Daoy (cell line): ENCODE measurements at regions not wholly inside any gene's neighbourhood (a gene's known extent, or its start where the extent isn't known, plus 50 kb on each side); places are given as distances from the start of the nearest gene placed in this dataset.
"Not testable (repeated sequence)": the region's sequence is repeated elsewhere in the genome, so short reads cannot be mapped to it uniquely, and the experiment has no call there.

ENCODE experiments used
- DNase-seq: peaks from one replicate; pipeline ENCODE4 v3.0.0-alpha.2; 2015; ENCODE audit warnings: low read depth

GRCh38 chr4:49154308-49155103, 168.4 kb downstream of the CWH43 start:
- peak; percentile 28 for DNase-seq

- DNase-seq, result not testable (repeated sequence)
Measured at GRCh38 chr4:49155270-49155669, 169.2 kb downstream of the CWH43 start.

GRCh38 chr4:49156309-49156708, 170.2 kb downstream of the CWH43 start:
- DNase-seq, result not testable (repeated sequence)

GRCh38 chr4:49157630-49158029, 171.6 kb downstream of the CWH43 start:
- DNase-seq, result not testable (repeated sequence)

GRCh38 chr4:49161111-49161541, 175.1 kb downstream of the CWH43 start:
- peak; percentile 92 for DNase-seq

- not testable (repeated sequence) for DNase-seq
Measured at GRCh38 chr4:49164916-49165315, 178.8 kb downstream of the CWH43 start.

- not testable (repeated sequence) for DNase-seq
Measured at GRCh38 chr4:49177847-49178246, 191.8 kb downstream of the CWH43 start.

GRCh38 chr4:49181088-49181487, 195.0 kb downstream of the CWH43 start:
- peak; percentile 6 for DNase-seq

GRCh38 chr4:49211396-49212194, 225.5 kb downstream of the CWH43 start:
- DNase-seq, result not testable (repeated sequence)

- not testable (repeated sequence) for DNase-seq
Measured at GRCh38 chr4:49213250-49213649, 227.2 kb downstream of the CWH43 start.

GRCh38 chr4:49213750-49214149, 227.7 kb downstream of the CWH43 start:
- DNase-seq, result not testable (repeated sequence)

- not testable (repeated sequence) for DNase-seq
Measured at GRCh38 chr4:49214453-49215081, 228.5 kb downstream of the CWH43 start.

- DNase-seq, result not testable (repeated sequence)
Measured at GRCh38 chr4:49215082-49215479, 229.0 kb downstream of the CWH43 start.

- not testable (repeated sequence) for DNase-seq
Measured at GRCh38 chr4:49216606-49217005, 230.5 kb downstream of the CWH43 start.

- DNase-seq, result no peak
Measured at GRCh38 chr4:49217492-49217891, 231.4 kb downstream of the CWH43 start.

- not testable (repeated sequence) for DNase-seq
Measured at GRCh38 chr4:49218094-49218493, 232.0 kb downstream of the CWH43 start.

GRCh38 chr4:49218931-49219330, 232.9 kb downstream of the CWH43 start:
- DNase-seq, result not testable (repeated sequence)

- not testable (repeated sequence) for DNase-seq
Measured at GRCh38 chr4:49219489-49220225, 233.6 kb downstream of the CWH43 start.

- no peak for DNase-seq
Measured at GRCh38 chr4:49221209-49221608, 235.1 kb downstream of the CWH43 start.

GRCh38 chr4:49222810-49223209, 236.7 kb downstream of the CWH43 start:
- not testable (repeated sequence) for DNase-seq

GRCh38 chr4:49226216-49226866, 240.3 kb downstream of the CWH43 start:
- not testable (repeated sequence) for DNase-seq
